GM18498 (cell line): ENCODE measurements at regions not wholly inside any gene's neighbourhood (a gene's known extent, or its start where the extent isn't known, plus 50 kb on each side); places are given as distances from the start of the nearest gene placed in this dataset.

ENCODE experiments used
- ATAC-seq: cut with Tn5 transposase; IDR thresholded peaks from one replicate; pipeline ENCODE4 v1.9.1; 2021; ENCODE audit warnings: mild to moderate bottlenecking, moderate library complexity; ENCODE audit not compliant: unreplicated experiment

DNA sequence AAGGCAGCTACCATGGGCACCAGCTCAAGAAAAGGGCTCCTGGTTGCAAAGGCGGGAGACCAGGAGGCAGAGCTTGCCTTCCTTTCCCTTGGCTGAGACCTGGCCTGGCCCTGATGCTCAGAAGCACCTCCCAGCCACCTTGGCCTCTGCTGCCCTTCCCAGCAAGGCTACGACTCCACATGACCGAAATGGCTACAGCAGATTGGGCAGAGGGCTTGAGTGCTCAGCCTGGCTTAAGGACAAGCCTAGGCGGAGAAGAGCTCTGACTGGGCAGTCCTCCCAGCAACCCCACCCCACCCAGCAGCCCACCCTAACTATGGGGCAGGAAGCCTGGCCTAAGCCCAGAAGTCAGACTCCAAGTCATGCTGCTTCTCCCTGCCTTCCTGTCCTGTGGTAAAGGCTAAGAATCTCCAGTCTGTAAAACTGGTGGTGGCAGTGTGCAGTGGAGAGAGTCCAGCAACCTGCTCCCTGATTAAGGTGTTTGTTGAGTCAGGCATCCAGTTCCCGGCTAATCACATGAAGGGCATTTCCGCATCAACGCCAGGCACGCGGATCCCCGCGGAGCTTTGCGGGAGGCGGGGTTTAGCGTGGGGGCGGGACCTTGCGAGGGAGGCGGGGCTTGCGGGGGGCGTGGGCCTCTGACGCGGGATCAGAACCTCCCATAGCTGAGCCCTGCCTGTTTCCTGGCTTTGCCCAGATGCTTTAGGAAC is 256.0 kb downstream of the BCL11A start:
- ATAC-seq: no peak

DNA sequence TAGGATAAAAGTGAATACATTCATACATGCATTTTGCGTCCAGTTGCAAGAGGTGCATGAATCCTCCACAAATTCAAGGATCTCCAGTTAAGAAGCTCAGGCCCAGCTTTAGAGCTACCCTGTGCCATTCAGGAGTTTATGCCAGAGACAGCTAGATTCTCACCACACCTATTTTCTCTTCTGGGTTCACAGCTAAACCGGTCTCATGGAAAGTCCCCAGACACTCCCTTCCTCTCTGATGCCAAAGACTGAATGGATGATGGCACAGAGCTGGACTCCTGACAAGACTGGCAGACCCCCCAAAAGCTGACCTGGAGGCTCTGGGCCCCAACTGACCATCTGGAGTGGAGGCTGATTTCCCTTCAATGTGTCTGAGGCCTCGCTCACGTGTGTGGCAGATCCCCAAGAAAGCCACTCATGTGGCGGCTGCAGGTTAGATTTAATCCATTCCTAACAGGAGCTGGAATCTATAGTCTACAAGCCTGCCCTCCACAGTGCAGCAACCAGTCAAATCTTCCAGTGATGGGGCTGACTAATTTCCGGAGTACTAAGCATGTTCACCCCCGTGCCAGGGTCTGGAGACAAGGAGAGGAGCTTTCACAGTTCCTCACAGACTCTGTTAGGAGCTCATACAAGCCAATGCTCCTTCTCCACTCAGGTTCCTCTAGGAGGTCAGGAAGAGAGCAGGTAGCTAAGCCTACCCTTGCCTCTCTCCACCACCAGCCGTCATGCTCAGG is 257.1 kb downstream of the BCL11A start:
- no peak for ATAC-seq

DNA sequence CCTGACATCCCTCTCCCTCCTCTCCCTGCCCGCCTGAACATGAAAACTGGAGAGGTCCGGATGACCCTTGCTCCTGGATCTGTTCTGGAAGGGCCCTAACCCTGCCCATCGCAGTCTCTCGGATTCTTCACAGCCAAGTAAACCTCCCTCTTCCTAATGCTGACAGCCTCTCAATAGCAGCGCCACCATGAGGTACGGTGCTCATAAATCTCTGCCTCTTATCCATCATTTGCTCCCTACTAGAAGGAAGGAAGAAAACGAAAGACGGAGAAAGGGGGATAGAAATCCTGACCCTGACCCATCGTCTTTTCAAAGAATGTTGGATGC is 257.9 kb downstream of the BCL11A start:
- no peak for ATAC-seq

GRCh38 chr2:60294901-60295635 is 258.4 kb downstream of the BCL11A start:
- ATAC-seq: no peak

DNA sequence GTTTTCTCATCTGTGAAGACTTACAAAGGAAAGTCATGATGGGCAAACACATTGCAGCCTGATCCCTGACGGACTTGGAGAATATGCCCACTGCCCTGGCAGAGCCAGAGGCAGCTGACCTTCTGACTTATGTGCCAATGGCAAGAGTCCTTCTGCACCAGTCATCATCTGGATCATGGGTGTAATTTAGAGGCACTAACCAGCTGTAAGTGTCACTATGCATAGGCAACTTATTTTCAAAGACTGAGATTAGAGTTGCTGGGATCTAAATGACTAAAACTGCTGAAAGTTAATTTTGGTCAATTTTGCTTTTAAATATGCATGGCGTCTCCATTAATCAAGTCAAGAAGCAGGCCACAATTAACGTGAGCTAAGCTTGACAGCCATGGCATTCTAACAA is 261.2 kb downstream of the BCL11A start:
- no peak for ATAC-seq

- no peak for ATAC-seq
Measured at GRCh38 chr2:60290509-60290908, 262.9 kb downstream of the BCL11A start.

DNA sequence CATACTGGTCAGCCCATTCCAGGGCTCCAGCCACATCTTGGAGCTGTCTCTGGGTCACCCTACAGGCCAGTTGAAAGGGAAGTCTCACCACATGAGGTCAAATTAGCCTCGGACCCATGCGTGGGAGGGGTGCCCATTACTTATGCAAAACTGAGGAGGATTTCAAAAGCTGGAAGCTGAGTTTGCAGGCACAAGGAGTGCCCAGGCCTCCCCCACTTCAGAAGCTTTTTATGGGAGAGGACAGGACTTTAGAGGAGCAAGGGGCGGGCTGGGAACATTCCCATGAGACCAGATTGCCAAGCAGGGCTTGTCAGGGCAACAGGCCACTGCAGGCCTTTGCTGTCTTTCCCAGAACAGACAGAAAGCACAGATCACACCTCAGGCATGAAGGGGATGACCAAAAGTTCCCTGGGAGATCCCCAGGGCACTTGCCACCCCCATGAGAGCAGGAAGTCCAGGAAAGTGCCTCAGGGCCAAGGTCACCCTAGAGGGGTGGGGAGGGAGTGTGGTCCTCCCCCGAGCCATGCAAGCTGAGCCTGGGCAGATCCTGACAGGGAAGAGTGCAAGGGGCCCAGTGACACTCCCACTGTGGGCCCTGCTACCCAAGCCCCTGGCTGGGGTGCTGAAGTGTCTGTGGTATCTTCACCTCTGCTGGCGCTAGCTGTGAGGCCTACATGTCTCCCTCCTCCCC is 267.7 kb downstream of the BCL11A start:
- ATAC-seq: no peak

DNA sequence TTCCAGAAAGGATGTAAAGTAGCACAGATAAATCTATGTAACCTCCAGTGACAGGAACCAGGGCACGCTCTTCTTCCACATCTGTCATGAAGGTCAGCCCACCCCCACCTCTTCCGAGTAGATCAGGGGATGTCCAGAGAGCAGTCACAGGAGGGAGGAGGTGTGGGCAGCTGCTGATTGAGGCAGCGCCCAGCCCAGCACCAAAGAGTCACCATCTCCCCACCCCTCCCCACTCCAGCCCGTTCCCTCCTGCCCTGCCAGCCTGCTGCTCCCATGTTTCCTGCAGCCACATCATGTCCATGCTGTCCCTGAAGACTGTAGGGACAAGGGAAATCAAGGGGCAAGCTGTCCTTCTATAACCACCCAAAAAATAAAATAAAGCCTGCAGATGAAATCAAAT is 269.8 kb downstream of the BCL11A start:
- no peak for ATAC-seq

DNA sequence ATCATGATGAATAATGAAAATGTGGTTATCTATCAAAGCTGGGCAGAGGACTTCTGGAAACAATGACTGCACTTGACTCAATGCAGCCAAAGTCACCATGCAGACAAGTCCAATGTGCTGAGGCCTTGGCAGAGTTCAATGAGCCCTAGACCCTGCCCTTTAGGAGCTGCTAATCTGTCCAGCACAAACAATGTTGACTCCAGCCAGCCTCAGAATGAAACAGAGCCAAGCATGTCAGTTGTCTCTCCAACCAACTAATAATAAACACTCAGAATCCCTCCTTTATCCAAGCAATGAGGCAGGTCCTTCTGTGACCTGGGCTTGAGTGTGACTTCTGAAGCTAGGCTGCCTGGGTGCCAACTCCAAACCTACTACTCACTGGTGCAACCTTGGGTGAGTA is 270.6 kb downstream of the BCL11A start:
- ATAC-seq: no peak

GRCh38 chr2:60281730-60282129 is 271.7 kb downstream of the BCL11A start:
- ATAC-seq: no peak

GRCh38 chr2:60280238-60280637 is 273.2 kb downstream of the BCL11A start:
- ATAC-seq: no peak

DNA sequence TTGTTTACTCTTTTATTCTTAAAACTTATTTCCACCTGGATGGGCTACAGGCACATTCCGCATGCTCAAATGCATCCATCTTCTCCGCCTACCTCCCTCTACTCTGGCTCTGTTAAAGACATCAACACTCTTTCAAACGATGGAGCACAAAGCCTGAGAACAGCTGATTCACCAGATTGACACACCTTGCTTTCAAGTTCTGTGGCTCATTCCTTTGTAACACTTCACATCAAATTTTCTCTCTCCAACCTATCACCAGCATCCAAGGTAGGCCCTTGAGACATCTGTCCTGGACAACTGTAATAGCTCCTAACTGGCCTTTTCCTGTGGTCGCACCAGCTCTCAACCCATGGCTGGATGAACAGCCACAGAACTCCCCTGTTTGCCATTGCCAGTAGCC is 274.5 kb downstream of the BCL11A start:
- ATAC-seq: no peak

GRCh38 chr2:60275958-60276357 is 277.5 kb downstream of the BCL11A start:
- no peak for ATAC-seq

GRCh38 chr2:60273836-60274235 is 279.6 kb downstream of the BCL11A start:
- no peak for ATAC-seq

GRCh38 chr2:60271713-60272112 is 281.7 kb downstream of the BCL11A start:
- ATAC-seq: no peak

DNA sequence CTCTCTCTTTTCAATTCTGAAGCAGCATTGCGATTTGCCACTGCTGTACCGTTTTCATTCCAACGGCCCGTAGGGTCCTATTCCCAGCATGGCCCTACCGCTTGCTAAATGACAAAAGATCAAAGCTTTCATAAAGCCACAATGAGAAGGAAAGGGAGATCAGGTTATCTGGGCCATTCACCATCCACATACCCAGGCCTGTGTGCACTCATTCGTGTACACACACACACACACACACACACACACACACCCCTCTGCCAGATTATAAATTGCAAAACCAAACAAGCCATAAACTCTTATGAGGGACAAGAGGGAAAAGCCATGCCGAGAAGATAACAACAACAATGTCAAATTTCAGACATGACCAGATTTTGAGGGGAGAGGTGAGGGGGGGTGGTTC is 282.3 kb downstream of the BCL11A start:
- no peak for ATAC-seq

DNA sequence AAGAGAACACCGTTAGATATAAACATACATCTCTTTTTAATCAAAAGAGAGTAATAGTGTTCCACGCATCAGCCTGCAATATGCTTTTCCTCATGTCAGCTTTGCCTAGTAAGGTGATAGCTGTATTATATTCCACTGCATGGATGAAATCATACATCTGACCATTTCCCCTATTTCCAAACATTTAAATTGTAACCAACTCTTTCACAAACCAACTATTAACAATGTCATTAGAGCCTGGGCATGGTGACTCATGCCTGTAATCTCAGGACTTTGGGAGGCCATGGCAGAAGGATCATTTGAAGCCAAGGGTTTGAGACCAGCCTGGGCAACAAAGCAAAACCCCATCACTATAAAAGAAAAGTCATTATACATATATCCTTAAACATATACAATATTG is 284.8 kb downstream of the BCL11A start:
- ATAC-seq: no peak

GRCh38 chr2:60268032-60268431 is 285.4 kb downstream of the BCL11A start:
- no peak for ATAC-seq

GRCh38 chr2:60267122-60267521 is 286.3 kb downstream of the BCL11A start:
- ATAC-seq: no peak

DNA sequence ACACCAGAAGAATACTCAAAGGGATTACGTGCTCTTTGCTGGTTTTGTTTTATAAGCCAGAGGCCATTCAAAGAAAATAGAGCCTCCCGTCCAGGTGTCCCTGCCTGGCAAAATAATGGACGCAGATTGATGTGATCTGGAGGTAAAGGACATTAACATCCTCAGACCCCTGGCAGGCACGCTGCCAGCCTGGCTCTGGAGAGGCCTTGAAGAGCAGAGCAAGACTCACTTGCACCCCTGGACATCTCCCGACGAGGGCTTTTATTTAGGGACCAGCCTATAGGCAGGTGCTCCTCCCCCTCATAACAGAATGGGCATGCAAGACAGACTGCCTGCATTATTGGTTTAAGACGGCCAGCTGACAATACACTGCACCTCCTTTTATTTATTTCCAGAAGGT is 291.3 kb downstream of the BCL11A start:
- no peak for ATAC-seq

DNA sequence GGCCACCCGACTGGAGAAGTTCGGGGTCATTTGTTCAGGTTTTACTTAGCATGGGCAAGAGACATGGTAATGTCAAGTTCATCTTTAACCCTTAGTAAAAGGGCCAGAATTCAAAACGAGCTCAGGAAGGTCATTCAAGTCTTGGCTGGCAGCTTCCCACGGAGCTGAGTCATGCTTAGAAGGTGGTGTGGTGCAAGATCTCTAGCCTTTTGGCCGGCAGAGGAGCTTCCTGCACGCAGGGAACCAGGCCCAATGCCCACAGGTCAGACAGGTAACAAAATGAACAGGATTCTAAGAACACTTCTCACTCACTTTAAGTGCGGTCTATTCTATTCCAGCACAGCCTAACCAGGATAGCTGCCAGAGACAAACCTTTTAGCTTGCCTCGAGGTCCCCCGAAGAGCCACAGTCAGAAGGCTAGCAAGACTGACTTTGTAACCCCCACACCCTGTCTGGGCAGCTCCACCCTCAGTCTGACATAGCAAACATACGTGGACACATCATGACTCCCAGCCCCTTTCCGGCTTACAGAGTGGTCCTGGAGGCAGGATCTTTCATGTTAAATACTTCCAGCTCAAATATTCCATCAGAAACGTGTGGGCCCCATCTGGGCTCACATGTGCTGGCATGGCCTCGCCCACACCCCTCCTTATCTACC is 292.7 kb downstream of the BCL11A start:
- no peak for ATAC-seq
